NCI-H1417 treated with DMSO at 0.1 percent for 48 hours (cell line): ENCODE measurements at regions not wholly inside any gene's neighbourhood (a gene's known extent, or its start where the extent isn't known, plus 50 kb on each side); places are given as distances from the start of the nearest gene placed in this dataset.

Experiments
- DNase-seq: peaks from one replicate; lab custom pipeline; 2025; lab: John Stamatoyannopoulos, UW

- DNase-seq: no peak
These were observed 67.6 kb upstream of the CTSC start for GRCh38 chr11:88404932-88405710.

GRCh38 chr11:88404391-88404790, 66.9 kb upstream of the CTSC start:
- no peak for DNase-seq

GRCh38 chr11:88402784-88403183, 65.2 kb upstream of the CTSC start:
- DNase-seq: no peak

GRCh38 chr11:88402192-88402715, 64.7 kb upstream of the CTSC start:
- DNase-seq: no peak

- DNase-seq: no peak
These were observed 61.4 kb upstream of the CTSC start for GRCh38 chr11:88398791-88399570.

GRCh38 chr11:88398372-88398771, 60.8 kb upstream of the CTSC start:
- no peak for DNase-seq

- no peak for DNase-seq
These were observed 52.7 kb upstream of the CTSC start for GRCh38 chr11:88390254-88390653.

- no peak for DNase-seq
These were observed 50.4 kb upstream of the CTSC start for GRCh38 chr11:88387957-88388356.
